SH-SY5Y (cell line): ENCODE measurements at regions not wholly inside any gene's neighbourhood (a gene's known extent, or its start where the extent isn't known, plus 50 kb on each side); places are given as distances from the start of the nearest gene placed in this dataset.

Source experiments
- GATA2 ChIP-seq: IDR thresholded peaks from 2 replicates; pipeline ENCODE4 v1.6.1; 2011; ENCODE audit warnings: mild to moderate bottlenecking, low read depth, low read length
- GATA3 ChIP-seq: IDR thresholded peaks from 2 replicates; pipeline ENCODE4 v1.6.1; 2011; ENCODE audit warnings: low read depth, mild to moderate bottlenecking, low read length, moderate library complexity

DNA sequence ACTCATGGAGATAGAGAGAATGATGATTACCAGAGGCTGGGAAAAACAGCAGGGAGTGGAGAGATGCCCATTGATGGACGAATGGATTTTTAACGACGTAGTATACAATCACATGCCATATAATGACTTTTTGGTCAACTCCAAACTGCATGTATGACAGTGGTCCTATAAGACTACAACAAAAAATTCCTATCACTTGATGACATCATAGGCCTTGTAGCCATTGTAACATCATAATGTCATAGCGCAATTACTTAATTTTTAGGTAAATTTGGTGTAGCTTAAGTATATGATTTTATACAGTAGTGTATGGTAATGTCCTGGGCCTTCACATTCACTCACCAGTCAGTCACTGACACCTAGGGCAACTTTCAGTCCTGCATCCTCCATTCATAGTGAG, 264.3 kb downstream of the RAP2B start:
- TF ChIP-seq GATA2 (no peak), GATA3 (no peak)
